Liver (tissue), 8 donors: ENCODE measurements at regions not wholly inside any gene's neighbourhood (a gene's known extent, or its start where the extent isn't known, plus 50 kb on each side); places are given as distances from the start of the nearest gene placed in this dataset.

Experiments
- DNase-seq: peaks from one replicate; pipeline ENCODE4 v3.0.0-alpha.2; 2017; ENCODE audit warnings: low spot score
- H3K27ac ChIP-seq, 2 donors: one replicate each; pipeline ENCODE4 v1.7.0; 2013; ENCODE audit warnings: inconsistent platforms in 2 of 2, low read length in 2 of 2, control low read depth in 1 of 2, low read depth in 1 of 2, mild to moderate bottlenecking in 1 of 2
- H3K27me3 ChIP-seq, 4 donors: one replicate each; pipeline versions ENCODE4 v1.6.1 to v1.7.0; 2013; ENCODE audit warnings: low read length in 3 of 4, inconsistent platforms in 1 of 4, mild to moderate bottlenecking in 1 of 4, moderate library complexity in 1 of 4; ENCODE audit not compliant: control insufficient read depth in 4 of 4, insufficient read depth in 4 of 4
- H3K36me3 ChIP-seq, 4 donors: one replicate each; pipeline versions ENCODE4 v1.6.1 to v1.7.0; 2013; ENCODE audit warnings: low read length in 3 of 4, mild to moderate bottlenecking in 3 of 4, low read depth in 1 of 4, moderate library complexity in 1 of 4; ENCODE audit not compliant: control insufficient read depth in 4 of 4, insufficient read depth in 3 of 4
- H3K4me1 ChIP-seq, 4 donors: one replicate each; pipeline versions ENCODE4 v1.6.1 to v1.7.0; 2013; ENCODE audit warnings: low read length in 3 of 4, mild to moderate bottlenecking in 3 of 4, moderate library complexity in 1 of 4; ENCODE audit not compliant: control insufficient read depth in 4 of 4, insufficient read depth in 4 of 4
- H3K4me3 ChIP-seq, 3 donors: one replicate each; pipeline versions ENCODE4 v1.6.1 to v1.7.0; 2013; ENCODE audit warnings: low read length in 3 of 3, control low read depth in 1 of 3, low read depth in 1 of 3, mild to moderate bottlenecking in 1 of 3
- H3K9ac ChIP-seq, 2 donors: one replicate each; pipeline ENCODE4 v1.7.0; 2013; ENCODE audit warnings: low read length in 2 of 2, mild to moderate bottlenecking in 2 of 2, moderate library complexity in 2 of 2, control low read depth in 1 of 2, low read depth in 1 of 2
- H3K9me3 ChIP-seq, 4 donors: one replicate each; pipeline versions ENCODE4 v1.6.1 to v1.7.0; 2013; ENCODE audit warnings: low read length in 3 of 4; ENCODE audit not compliant: control insufficient read depth in 4 of 4
- ATF3 ChIP-seq: IDR thresholded peaks from 2 replicates; pipeline ENCODE4 v1.6.1; 2016; ENCODE audit warnings: antibody characterized with exemption
- EGR1 ChIP-seq, 2 donors: IDR thresholded peaks; 2 replicates each; pipeline ENCODE4 v1.6.1; 2016 to 2018; ENCODE audit warnings: antibody characterized with exemption in 2 of 2, low read depth in 2 of 2
- FOXA1 ChIP-seq: IDR thresholded peaks from 2 replicates; pipeline ENCODE4 v1.6.1; 2016; ENCODE audit warnings: antibody characterized with exemption
- GABPA ChIP-seq, 2 donors: IDR thresholded peaks in 1 of 2; conservative IDR thresholded peaks in 1 of 2; 2 replicates each; pipeline ENCODE4 v1.6.1; 2016; ENCODE audit warnings: antibody characterized with exemption in 2 of 2, mild to moderate bottlenecking in 1 of 2, moderate library complexity in 1 of 2
- HNF4G ChIP-seq: IDR thresholded peaks from 2 replicates; pipeline ENCODE4 v1.6.1; 2016; ENCODE audit warnings: antibody characterized with exemption
- JUND ChIP-seq, 2 donors: IDR thresholded peaks; 2 replicates each; pipeline ENCODE4 v1.6.1; 2016; ENCODE audit warnings: antibody characterized with exemption in 2 of 2
- MAX ChIP-seq: IDR thresholded peaks from 2 replicates; pipeline ENCODE4 v1.6.1; 2016; ENCODE audit warnings: antibody characterized with exemption
- NR2F2 ChIP-seq: IDR thresholded peaks from 2 replicates; pipeline ENCODE4 v1.6.1; 2016; ENCODE audit warnings: antibody characterized with exemption
- RAD21 ChIP-seq, 2 donors: IDR thresholded peaks; 2 replicates each; pipeline ENCODE4 v1.6.1; 2016; ENCODE audit warnings: antibody characterized with exemption in 2 of 2, mild to moderate bottlenecking in 2 of 2
- SP1 ChIP-seq: IDR thresholded peaks from 2 replicates; pipeline ENCODE4 v1.6.1; 2018; ENCODE audit warnings: antibody characterized with exemption, mild to moderate bottlenecking
- TAF1 ChIP-seq: conservative IDR thresholded peaks from 2 replicates; pipeline ENCODE4 v1.6.1; 2016; ENCODE audit warnings: antibody characterized with exemption, mild to moderate bottlenecking
- ZBTB33 ChIP-seq: IDR thresholded peaks from 2 replicates; pipeline ENCODE4 v1.6.1; 2016; ENCODE audit warnings: antibody characterized with exemption
- whole genome bisulfite sequencing: extraction: QIAGEN DNeasy Blood & Tissue Kit; methylation state at CpG from one replicate; pipeline ENCODE4 v1.1.7; 2013; 5-methylcytosine and 5-hydroxymethylcytosine counted together
- TF ChIP-seq, protein P1 (sequence below): IDR thresholded peaks from 2 replicates; pipeline ENCODE4 v1.6.1; 2016; ENCODE audit warnings: antibody characterized with exemption, mild to moderate bottlenecking
- TF ChIP-seq, protein P2 (sequence below): fragments of 150-350 bp; IDR thresholded peaks from 2 replicates; pipeline ENCODE4 v1.5.1; 2017; ENCODE audit warnings: improper control_type of control experiment, low read depth, low read length; ENCODE audit not compliant: missing input control
- donor health status: healthy.
- donor health status: healthy.
- donor health status: healthy.
- donor health status: healthy.
- donor health status: healthy.

DNA sequence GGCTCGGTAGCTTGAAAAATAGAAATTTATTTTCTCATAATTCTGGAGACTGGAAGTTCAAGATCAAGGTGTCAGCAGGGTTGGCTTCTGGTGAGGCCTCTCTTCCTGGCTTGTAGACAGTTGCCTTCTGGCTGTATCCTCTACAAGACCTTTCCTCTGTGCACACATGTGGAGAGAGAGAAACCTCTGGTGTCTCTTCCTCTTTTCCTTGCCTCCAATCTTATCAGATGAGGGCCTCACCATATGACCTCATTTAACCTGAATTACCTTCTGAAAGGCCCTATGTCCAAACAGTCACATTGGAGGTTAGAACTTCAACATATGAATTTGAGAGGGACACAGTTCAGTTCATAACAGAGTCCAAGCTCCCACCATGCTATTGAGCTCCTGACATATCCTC is 166.4 kb downstream of the TTC8 start:
- no peak overlapping the region for H3K9ac ChIP-seq
- WGBS = 86% methylated on average over 1 of the region's 1 CpG

GRCh38 chr14:88992011-88992410 is 167.6 kb downstream of the TTC8 start:
- TF ChIP-seq EGR1 (IDR thresholded peaks at IDR 0.05; ENCODE audit: low read depth in 2 of 2) (no peak), FOXA1 (no peak), JUND (IDR thresholded peaks at IDR 0.05) (no peak), MAX (no peak), RAD21 (IDR thresholded peaks at IDR 0.05) (no peak), ATF3 (no peak), HNF4G (no peak), NR2F2 (no peak), SP1 (no peak), ZBTB33 (no peak), GABPA (IDR thresholded peaks at IDR 0.05 in 1 of 2, conservative IDR thresholded peaks at IDR 0.05 in 1 of 2) (no peak), TAF1 (no peak)
- TF ChIP-seq, protein P1, sequence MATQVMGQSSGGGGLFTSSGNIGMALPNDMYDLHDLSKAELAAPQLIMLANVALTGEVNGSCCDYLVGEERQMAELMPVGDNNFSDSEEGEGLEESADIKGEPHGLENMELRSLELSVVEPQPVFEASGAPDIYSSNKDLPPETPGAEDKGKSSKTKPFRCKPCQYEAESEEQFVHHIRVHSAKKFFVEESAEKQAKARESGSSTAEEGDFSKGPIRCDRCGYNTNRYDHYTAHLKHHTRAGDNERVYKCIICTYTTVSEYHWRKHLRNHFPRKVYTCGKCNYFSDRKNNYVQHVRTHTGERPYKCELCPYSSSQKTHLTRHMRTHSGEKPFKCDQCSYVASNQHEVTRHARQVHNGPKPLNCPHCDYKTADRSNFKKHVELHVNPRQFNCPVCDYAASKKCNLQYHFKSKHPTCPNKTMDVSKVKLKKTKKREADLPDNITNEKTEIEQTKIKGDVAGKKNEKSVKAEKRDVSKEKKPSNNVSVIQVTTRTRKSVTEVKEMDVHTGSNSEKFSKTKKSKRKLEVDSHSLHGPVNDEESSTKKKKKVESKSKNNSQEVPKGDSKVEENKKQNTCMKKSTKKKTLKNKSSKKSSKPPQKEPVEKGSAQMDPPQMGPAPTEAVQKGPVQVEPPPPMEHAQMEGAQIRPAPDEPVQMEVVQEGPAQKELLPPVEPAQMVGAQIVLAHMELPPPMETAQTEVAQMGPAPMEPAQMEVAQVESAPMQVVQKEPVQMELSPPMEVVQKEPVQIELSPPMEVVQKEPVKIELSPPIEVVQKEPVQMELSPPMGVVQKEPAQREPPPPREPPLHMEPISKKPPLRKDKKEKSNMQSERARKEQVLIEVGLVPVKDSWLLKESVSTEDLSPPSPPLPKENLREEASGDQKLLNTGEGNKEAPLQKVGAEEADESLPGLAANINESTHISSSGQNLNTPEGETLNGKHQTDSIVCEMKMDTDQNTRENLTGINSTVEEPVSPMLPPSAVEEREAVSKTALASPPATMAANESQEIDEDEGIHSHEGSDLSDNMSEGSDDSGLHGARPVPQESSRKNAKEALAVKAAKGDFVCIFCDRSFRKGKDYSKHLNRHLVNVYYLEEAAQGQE = no peak
- TF ChIP-seq, protein P2, sequence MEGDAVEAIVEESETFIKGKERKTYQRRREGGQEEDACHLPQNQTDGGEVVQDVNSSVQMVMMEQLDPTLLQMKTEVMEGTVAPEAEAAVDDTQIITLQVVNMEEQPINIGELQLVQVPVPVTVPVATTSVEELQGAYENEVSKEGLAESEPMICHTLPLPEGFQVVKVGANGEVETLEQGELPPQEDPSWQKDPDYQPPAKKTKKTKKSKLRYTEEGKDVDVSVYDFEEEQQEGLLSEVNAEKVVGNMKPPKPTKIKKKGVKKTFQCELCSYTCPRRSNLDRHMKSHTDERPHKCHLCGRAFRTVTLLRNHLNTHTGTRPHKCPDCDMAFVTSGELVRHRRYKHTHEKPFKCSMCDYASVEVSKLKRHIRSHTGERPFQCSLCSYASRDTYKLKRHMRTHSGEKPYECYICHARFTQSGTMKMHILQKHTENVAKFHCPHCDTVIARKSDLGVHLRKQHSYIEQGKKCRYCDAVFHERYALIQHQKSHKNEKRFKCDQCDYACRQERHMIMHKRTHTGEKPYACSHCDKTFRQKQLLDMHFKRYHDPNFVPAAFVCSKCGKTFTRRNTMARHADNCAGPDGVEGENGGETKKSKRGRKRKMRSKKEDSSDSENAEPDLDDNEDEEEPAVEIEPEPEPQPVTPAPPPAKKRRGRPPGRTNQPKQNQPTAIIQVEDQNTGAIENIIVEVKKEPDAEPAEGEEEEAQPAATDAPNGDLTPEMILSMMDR = no peak
- H3K27me3 ChIP-seq = no peaks in the 10 kb centered on the region
- 60% methylated on average over 3 of the region's 3 CpGs for WGBS
- no peak for DNase-seq
- no peak overlapping the region for H3K9ac ChIP-seq
- H3K36me3 ChIP-seq = no peaks in the 10 kb centered on the region
- no peaks in the 10 kb centered on the region for H3K4me1 ChIP-seq
- H3K9me3 ChIP-seq = peaks cover 0 to 3% (median 0%) of the 10 kb centered on the region in 4 donors
- no peak overlapping the region for H3K4me3 ChIP-seq
- H3K27ac ChIP-seq = no peak overlapping the region

More for the DNA sequence above, 166.4 kb downstream of the TTC8 start:
- no peaks in the 10 kb centered on the region for H3K4me1 ChIP-seq
- H3K27me3 ChIP-seq = no peaks in the 10 kb centered on the region
- TF ChIP-seq FOXA1 (no peak), NR2F2 (no peak), MAX (no peak), RAD21 (IDR thresholded peaks at IDR 0.05) (no peak)
- H3K27ac ChIP-seq = no peak overlapping the region
- H3K4me3 ChIP-seq = no peak overlapping the region
- DNase-seq = no peak
- H3K9me3 ChIP-seq = peaks cover 0 to 3% (median 0%) of the 10 kb centered on the region in 4 donors
- no peaks in the 10 kb centered on the region for H3K36me3 ChIP-seq
